Glomerular visceral epithelial cell (primary cell): ENCODE measurements at regions not wholly inside any gene's neighbourhood (a gene's known extent, or its start where the extent isn't known, plus 50 kb on each side); places are given as distances from the start of the nearest gene placed in this dataset.
"Not testable (repeated sequence)": the region's sequence is repeated elsewhere in the genome, so short reads cannot be mapped to it uniquely, and the experiment has no call there.

Experiments
- DNase-seq: peaks from one replicate; pipeline ENCODE4 v3.0.0-alpha.2; 2016; ENCODE audit errors: extremely low spot score

DNA sequence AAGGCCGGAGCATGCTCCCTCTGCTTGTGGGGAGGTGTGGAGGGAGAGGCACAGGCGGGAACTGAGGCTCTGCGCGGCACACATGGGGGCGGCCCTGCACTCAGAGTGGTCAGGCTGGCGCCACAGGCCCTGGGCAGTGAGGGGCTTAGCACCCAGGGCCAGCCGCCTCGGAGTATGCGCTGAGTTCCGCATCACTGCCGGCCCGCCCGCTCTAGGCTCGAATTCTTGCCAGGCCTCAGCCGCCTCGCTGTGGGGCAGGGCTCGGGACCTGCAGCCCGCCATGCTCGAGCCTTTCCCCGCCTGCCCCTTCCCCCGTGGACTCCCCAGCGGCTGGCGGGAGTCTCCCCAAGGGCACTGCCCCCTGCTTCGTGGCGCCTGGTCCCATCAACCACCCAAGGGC is 905.9 kb downstream of the SPATA31A6 start:
- not testable (repeated sequence) for DNase-seq

DNA sequence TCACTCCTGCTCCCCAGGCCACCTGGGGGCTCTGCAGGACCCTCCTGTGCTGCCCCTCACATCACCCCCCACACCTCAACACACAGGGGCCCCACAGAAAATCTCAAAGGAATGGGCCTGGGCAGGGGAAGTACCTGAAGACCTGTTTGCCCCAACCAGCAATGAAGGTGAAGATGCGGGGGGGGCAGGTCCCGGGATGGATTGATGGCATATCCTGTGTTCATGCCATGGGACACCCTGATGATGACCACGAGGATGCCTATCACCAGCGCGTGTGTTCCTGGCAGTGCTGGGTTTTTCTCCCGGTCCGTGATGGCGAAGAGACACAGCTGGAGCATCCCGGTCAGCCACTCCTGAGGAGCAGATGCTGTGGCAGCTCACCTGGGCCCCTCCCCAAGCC is 926.9 kb downstream of the SPATA31A6 start:
- not testable (repeated sequence) for DNase-seq

DNA sequence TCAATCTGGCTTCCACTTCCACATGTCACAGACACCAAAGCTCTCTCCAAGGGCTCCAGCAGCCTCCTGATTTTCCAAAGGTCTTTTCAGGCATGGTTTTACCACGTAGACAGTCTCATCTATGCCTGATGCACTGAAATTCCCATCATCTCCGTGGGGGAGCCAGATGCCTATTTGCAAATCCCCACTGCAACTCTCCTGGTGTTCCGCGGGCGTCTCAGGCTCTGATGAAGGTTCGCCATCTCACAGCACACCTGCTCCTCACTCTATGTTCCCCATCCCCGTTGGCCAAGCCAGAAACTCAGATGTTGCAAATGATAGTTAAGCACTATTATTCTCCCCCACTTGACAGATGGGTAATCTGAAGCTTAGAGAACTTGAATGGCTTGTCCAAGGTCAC is 929.4 kb downstream of the SPATA31A6 start:
- DNase-seq, result not testable (repeated sequence)

DNA sequence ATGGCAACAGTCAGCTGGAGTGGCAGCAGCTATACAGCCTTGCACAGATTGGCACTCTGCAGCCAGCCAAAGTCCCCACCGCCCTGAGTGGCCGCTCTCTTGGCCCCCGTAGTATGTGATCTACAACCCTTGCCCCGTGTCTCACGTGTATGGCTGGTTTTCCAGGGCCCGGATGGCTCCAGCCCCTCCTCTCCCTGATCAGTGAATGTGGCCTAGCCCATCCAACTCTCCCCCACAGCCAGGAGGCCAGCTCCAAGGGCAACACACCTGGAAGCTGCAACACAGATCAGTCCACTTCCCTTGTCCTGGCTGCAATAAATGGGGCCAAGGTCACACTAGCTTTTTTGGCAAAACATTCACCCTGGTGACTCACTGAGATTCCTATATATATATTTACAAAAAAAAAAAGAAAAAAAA is 932.4 kb downstream of the SPATA31A6 start:
- not testable (repeated sequence) for DNase-seq

DNA sequence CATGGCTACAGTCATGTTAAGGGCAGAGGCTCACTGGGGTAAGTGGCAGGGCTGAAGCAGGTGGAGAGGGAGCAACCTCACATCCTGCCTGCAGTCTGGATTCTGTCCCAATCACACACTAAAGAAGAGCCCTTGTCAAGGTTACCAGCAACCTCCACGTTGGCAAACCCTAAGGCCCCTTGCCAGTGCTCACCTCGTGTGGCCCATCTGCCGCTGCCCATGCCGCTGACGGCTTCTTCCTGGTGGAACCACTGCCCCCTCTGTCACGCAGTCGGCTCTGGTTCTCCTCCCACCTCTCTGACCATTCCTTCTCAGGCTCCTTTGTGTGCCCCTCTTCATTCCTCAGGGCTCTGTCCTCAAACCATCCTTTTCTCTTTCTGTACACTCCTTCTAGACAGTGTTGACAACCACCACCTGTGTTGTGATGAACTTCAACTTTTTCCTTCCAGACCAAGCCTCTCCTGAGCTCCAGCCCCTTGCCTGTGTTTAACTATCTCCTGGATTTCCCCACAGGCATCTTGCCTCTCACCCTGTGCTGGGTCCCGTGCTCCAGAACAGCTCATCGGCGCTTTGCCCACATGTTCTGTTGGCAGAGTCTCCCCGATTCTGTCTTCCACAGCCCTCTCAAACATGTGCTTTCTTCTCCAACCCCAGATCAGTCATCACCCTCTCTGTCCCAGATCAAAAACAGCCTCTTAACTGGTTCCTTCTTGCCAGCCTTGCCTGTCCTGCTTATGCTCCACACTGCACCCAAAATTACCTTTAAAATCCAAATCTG is 934.8 kb downstream of the SPATA31A6 start:
- not testable (repeated sequence) for DNase-seq

DNA sequence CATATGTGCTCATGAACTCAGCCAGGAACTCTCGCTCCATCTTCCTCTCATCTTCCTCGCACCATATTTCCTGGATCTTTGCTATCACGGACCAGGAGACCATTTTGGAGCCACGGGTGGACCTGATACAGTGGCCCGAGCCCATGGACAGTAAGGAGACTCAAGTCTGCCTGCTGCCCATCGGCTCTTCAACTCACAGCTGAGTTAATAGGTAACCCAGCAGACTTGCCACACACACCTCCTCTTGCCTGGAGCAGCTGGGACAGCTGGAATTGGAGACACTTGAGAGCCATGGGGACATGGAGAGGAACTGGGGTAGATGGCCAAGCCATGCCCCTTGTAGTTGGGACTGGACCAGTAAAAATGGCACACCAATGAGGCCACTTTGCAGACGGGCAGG is 936.1 kb downstream of the SPATA31A6 start:
- not testable (repeated sequence) for DNase-seq

DNA sequence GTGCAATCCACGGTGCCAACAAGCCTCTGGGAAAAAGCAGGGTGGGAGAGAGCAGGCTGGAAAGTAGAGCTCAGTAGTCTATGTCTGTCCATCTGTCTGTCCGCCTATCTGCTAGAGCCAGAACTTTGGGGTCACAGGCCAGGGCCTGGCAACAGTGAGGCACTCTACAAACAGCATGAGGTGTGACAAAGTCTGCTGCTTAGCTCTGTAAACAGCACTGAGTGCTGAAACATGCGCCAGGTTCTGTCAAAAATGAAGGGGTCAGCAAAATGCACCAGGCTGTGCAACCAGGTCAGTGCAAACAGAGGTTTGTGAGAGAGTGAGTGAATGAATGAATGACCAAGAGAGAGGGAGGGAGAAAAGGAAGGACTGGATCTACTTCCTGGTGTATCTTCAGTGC is 936.5 kb downstream of the SPATA31A6 start:
- DNase-seq, result not testable (repeated sequence)

DNA sequence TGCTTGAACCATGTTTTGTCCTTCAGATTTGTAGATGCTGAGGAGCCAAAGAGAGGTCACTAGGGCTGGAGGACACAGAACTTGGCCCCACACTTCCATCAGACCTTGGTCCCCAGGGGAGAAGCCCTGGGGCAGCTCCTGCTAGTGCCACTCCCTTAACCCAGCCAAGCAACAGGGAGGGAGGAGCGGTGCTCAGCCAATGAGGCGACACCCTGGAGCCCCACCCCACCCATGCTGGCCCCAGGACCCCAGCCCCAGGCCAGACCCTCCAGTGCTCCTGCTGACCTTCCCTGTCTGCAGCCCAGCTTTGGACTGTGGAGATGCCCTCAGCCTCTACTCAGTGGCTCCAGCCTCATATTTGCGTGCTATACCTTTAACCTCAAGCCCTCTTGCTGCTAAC is 942.4 kb downstream of the SPATA31A6 start:
- DNase-seq, result not testable (repeated sequence)

DNA sequence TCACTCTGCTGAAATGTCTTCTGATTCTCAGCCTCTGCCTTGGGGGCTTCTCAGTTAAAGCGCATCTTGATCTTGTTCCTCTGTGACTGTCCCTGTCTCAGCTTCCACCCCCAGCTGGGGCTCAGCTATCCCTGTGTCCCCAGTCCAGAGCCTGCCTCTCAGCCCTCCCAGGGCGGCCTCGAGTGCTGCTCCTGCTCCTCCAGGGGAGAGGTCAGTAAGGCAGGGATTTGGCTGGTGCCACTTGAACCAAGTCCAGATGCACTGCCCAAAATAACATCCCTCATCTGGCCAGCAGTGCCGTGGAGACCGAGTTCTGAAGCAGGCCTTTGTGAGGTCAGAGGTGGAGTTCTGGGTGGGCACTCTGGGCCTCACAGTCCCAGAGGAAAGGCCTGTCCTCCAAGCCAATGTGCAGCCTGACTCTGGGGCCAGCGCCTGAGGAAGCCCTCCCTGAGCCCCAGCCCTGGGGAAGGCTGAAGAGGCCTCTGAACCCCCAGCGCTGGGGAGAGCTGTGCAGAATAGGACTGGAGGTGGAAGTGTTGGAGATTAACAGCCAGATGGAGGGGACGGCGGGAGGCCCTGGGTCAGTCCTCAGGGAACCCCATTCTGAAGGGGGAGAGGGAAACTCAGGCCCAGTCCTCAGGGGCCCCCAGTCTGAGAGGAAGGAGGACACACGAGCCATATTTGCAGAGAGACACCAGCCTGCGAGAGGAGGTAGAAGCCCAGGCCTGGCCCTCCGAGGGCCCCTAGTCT is 943.7 kb downstream of the SPATA31A6 start:
- DNase-seq, result not testable (repeated sequence)

DNA sequence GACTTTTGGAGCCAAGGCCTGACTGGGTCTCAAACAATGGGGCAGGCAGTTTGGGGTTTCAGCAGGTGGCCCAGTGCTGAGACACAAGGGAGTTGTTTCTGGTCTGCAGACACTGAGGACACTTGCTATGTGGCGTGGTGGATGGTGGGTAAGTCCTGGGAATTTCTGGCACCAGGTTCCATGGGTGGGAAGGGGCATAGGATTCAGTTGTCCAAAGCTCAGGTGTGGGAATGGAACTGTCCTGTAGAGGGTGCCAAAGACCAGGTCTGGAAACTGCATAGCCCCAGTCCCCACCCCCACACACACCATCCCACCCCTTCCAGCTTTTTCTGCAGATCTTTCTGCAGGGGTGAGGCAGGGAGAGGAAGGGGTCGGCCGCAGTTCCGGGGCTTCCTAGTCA is 944.5 kb downstream of the SPATA31A6 start:
- DNase-seq, result not testable (repeated sequence)

DNA sequence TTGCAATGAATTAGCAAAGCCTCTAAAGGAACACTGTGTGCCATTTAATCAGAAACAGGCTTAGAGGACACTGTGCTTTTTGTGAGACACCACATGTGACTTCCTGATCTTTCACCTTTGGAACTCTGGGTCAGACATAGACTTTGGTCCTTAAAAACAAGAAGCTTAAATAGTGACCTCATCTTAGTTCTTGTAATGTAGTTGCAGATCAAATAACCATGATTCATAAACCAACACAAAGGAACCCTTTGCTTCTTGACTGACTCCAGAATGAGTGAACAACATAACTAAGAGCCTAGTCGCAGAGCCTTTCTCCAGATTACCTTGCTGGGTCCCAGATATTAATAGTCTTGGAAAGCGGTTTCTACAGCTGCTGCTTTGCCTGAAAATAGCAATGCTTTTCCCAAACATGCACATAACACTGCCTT is 947.3 kb downstream of the SPATA31A6 start:
- peak; percentile 9 for DNase-seq

DNA sequence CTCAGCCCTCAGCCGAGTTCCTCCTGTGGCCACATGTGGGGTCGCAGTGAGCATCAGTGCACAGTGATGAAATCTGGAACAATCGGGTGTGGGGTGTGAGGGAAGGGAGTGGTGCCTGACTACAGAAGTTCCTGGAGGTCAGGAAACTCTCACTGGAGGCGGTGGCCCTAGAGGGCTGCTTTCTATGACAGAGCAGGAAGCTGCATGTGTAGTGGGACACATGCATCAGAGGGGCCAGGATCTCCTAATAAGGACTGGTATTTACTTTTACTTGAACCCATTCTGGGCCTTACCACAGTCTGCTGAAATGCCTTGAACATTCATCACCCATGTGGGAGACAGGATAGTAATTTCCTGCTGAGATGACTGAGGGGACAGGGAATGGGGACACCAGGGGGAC is 952.0 kb downstream of the SPATA31A6 start:
- peak; percentile 50 for DNase-seq

DNA sequence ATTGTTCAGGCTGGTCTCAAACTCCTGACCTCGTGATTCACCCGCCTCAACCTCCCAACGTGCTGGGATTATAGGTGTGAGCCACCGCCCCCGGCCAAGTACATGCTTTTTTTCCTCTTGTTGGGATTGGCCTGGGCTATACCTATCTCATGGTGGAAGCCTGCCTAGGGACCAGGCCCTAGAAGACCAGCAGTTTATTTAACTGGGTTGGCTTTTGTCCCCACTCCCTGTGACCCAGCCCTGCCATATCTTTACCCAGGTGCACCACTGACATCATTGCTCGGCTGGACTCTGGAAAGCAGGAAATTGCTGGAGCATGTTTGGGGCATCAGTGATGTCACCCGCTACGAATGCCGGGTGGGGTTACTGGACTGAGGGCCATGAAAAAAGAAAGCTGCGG is 955.5 kb downstream of the SPATA31A6 start:
- peak; percentile 42 for DNase-seq

DNA sequence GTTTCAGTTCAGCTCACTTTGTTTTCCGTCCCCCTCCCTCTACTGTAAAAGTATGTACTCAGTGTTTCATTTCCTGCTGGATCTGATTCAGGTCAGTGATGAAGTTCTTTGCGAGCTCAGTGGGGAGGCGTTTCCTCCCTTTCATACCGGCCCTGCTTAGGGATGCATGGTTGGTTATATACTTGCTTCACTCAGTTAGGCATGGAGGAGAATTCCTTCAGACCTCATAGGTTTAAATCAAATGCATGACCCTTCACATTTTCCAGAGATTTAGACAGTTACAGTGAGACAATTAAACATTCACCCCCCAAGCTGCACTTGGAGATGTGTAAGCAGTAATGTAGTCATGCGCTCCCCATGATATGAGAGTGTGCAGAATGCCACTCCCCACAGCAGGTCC is 955.9 kb downstream of the SPATA31A6 start:
- DNase-seq, result not testable (repeated sequence)

DNA sequence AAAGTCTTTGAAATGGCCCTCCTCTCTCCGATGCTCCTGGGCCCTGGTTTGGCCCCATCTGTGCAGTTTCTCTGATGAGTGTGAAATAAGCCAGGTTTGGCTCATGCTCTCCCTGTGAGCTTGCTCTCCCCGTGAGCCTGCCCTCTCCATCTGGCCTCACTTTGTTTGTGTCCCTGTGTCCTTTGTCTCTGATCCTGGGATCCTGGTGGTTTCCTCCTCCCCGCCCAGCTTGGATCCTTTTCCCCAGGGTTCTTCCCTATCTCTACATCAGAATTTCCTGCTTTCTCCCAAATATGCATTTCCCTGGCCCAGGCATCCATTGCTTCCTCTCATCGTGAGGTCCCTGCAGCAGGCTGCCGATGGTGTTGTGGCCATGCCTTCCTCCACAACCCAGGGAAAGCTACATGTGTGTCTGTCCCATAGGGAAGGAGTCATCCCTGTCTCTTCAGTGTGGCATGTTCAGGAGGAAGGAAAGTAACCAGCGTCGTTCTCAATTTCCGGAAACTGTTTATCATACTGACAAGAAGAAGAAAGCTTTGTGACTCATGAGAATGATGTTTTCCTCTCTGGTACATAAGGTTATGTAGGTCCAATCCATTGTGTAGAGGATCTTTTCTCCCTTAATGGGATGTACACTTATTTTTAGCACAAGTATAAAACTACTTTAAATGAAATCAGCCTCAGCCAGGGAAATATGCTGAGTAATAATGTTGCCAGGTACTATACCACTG is 956.6 kb downstream of the SPATA31A6 start:
- peak; percentile 33 for DNase-seq
